Calu3 (cell line): ENCODE measurements at regions not wholly inside any gene's neighbourhood (a gene's known extent, or its start where the extent isn't known, plus 50 kb on each side); places are given as distances from the start of the nearest gene placed in this dataset.

Source experiments
- BruUV-seq: library from RNA; stranded (reverse); fragments of 400-500 nt; replicated peaks from 2 replicates; lab custom pipeline; 2021; lab: Mats Ljungman, UMichigan
- CTCF ChIA-PET: fragments of 300-600 bp; sonication (Branson Sonifier 250); formaldehyde crosslinking; loops from one replicate; lab custom pipeline; 2022; ENCODE audit warnings: antibody characterized with exemption; lab: Charles Lee
- DNase-seq: peaks from one replicate; pipeline ENCODE4 v3.0.0; 2022
- H3K27ac Mint-ChIP-seq: one replicate; pipeline ENCODE4 v1.8.0; 2022; ENCODE audit warnings: mixed read lengths; ENCODE audit not compliant: unreplicated experiment
- H3K27me3 Mint-ChIP-seq: one replicate; pipeline ENCODE4 v1.8.0; 2022; ENCODE audit warnings: mixed read lengths; ENCODE audit not compliant: unreplicated experiment
- H3K36me3 Mint-ChIP-seq: one replicate; pipeline ENCODE4 v1.8.0; 2022; ENCODE audit warnings: mild to moderate bottlenecking, moderate library complexity, mixed read lengths; ENCODE audit not compliant: insufficient read depth, unreplicated experiment
- H3K4me1 Mint-ChIP-seq: one replicate; pipeline ENCODE4 v1.8.0; 2022; ENCODE audit warnings: mild to moderate bottlenecking, low read depth, mixed read lengths; ENCODE audit not compliant: unreplicated experiment
- H3K4me3 Mint-ChIP-seq: one replicate; pipeline ENCODE4 v1.8.0; 2022; ENCODE audit warnings: mild to moderate bottlenecking, low read depth, moderate library complexity, mixed read lengths; ENCODE audit not compliant: unreplicated experiment
- H3K9me3 Mint-ChIP-seq: one replicate; pipeline ENCODE4 v1.8.0; 2022; ENCODE audit warnings: low read depth, mixed read lengths; ENCODE audit not compliant: unreplicated experiment
- CTCF ChIP-seq: fragments of 200-600 bp; IDR thresholded peaks from one replicate; pipeline ENCODE4 v1.8.0; 2022; ENCODE audit warnings: antibody characterized with exemption; ENCODE audit not compliant: unreplicated experiment
- intact Hi-C: fragments of 100-400 bp; cut with micrococcal nuclease; formaldehyde crosslinking; loops from one replicate; pipeline ENCODE4 v1.10.0; 2022; ENCODE audit not compliant: unreplicated experiment

- no peak for TF ChIP-seq CTCF
- H3K27me3 Mint-ChIP-seq: no peaks in the 10 kb centered on the region
- H3K27ac Mint-ChIP-seq: no peak overlapping the region
- no peaks in the 10 kb centered on the region for H3K9me3 Mint-ChIP-seq
- no peak overlapping the region for H3K4me3 Mint-ChIP-seq
- BruUV-seq: no TSS peak
- intact Hi-C loops: no loop called here
- H3K4me1 Mint-ChIP-seq: no peaks in the 10 kb centered on the region
- CTCF ChIA-PET: no interaction called here
- peaks cover 16% of the 10 kb centered on the region for H3K36me3 Mint-ChIP-seq
- no peak for DNase-seq
Measured at GRCh38 chr1:198829356-198829755, 190.5 kb downstream of the PTPRC start.

GRCh38 chr1:198829944-198830343 is 191.1 kb downstream of the PTPRC start:
- CTCF ChIA-PET: no interaction called here
- intact Hi-C loops: no loop called here
- Mint-ChIP-seq H3K36me3 (peaks cover 16% of the 10 kb centered on the region), H3K4me3 (no peak overlapping the region), H3K4me1 (no peaks in the 10 kb centered on the region), H3K27ac (no peak overlapping the region), H3K9me3 (no peaks in the 10 kb centered on the region), H3K27me3 (no peaks in the 10 kb centered on the region)
- DNase-seq: no peak
- no TSS peak for BruUV-seq
- TF ChIP-seq CTCF: no peak

GRCh38 chr1:198830412-198830811 is 191.6 kb downstream of the PTPRC start:
- Mint-ChIP-seq H3K4me3 (no peak overlapping the region), H3K4me1 (no peaks in the 10 kb centered on the region), H3K36me3 (peaks cover 16% of the 10 kb centered on the region), H3K27ac (no peak overlapping the region), H3K27me3 (no peaks in the 10 kb centered on the region), H3K9me3 (no peaks in the 10 kb centered on the region)
- no TSS peak for BruUV-seq
- TF ChIP-seq CTCF: no peak
- DNase-seq: no peak
- CTCF ChIA-PET: no interaction called here
- intact Hi-C loops: no loop called here

GRCh38 chr1:198833706-198834503 is 195.1 kb downstream of the PTPRC start:
- no peak overlapping the region for H3K4me3 Mint-ChIP-seq
- H3K27ac Mint-ChIP-seq: peak overlapping the region; percentile 7
- BruUV-seq: no TSS peak
- intact Hi-C loops: no loop called here
- peaks cover under 1% of the 10 kb centered on the region for H3K4me1 Mint-ChIP-seq
- no peak for TF ChIP-seq CTCF
- CTCF ChIA-PET: no interaction called here
- peaks cover 27% of the 10 kb centered on the region for H3K36me3 Mint-ChIP-seq
- H3K9me3 Mint-ChIP-seq: no peaks in the 10 kb centered on the region
- no peaks in the 10 kb centered on the region for H3K27me3 Mint-ChIP-seq
- DNase-seq: no peak
